ENCODE measurements at regions not wholly inside any gene's neighbourhood (a gene's known extent, or its start where the extent isn't known, plus 50 kb on each side); places are given as distances from the start of the nearest gene placed in this dataset.

DNA sequence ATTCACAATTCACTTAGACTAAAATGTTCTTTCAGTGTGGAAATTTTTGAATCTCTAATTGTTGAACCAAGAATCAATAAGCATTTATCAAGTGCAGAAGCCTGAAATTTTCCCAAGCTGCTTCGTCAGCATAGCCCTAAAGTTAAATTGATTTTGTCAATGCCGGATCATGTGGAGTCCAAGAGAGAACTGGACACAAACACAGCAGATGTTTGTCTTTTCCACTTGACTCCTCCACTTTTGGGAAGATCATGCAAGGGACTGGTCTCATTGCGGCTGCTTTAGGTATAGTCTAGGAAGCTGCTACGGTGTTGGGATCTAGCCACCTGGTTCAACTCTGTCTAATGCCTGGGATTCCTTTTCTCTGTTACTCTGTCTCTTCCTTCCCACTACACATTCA, 95.7 kb downstream of the CYB561 start:
- 78 to 89% methylated on average over 4 of the region's 4 CpGs for WGBS, 2 donors
- no peaks in the 10 kb centered on the region for H3K4me1 ChIP-seq
- no peak overlapping the region for H3K4me3 ChIP-seq
- ATAC-seq (ENCODE audit: low FRiP score in 2 of 2) (no peak), DNase-seq (no peak)
- H3K27me3 ChIP-seq = no peaks in the 10 kb centered on the region
- no peaks in the 10 kb centered on the region for H3K9me3 ChIP-seq
- no peak for TF ChIP-seq EP300 (IDR thresholded peaks at IDR 0.05)
- no peak for TF ChIP-seq POLR2A (IDR thresholded peaks at IDR 0.05)
- TF ChIP-seq, protein P1, sequence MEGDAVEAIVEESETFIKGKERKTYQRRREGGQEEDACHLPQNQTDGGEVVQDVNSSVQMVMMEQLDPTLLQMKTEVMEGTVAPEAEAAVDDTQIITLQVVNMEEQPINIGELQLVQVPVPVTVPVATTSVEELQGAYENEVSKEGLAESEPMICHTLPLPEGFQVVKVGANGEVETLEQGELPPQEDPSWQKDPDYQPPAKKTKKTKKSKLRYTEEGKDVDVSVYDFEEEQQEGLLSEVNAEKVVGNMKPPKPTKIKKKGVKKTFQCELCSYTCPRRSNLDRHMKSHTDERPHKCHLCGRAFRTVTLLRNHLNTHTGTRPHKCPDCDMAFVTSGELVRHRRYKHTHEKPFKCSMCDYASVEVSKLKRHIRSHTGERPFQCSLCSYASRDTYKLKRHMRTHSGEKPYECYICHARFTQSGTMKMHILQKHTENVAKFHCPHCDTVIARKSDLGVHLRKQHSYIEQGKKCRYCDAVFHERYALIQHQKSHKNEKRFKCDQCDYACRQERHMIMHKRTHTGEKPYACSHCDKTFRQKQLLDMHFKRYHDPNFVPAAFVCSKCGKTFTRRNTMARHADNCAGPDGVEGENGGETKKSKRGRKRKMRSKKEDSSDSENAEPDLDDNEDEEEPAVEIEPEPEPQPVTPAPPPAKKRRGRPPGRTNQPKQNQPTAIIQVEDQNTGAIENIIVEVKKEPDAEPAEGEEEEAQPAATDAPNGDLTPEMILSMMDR (IDR thresholded peaks at IDR 0.05) = no peak
- TF ChIP-seq POLR2AphosphoS5 (IDR thresholded peaks at IDR 0.05) = no peak
- H3K27ac ChIP-seq = no peak overlapping the region
- peaks cover 0 to 2% (median 0%) of the 10 kb centered on the region in 4 donors for H3K36me3 ChIP-seq

DNA sequence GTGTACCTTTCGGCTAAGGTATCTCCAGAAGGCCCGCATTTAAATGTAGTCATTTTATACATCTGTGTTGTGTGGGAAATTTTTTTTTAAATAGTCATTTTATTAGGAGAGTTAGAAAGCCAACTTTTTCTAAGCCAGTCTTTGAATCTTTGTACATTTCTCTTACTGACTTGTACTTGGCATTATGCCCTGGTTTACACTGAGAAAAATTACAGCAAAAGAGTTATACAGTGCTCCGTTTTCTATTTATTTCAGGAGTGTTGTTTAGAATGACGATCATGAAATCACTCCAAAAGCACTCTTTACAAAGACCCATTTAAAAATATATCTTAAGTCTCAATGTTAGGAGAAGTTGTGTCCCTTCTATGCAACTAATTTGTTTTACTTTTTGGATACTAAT, 91.8 kb downstream of the CYB561 start:
- Histone ChIP-seq H3K4me3 (no peak overlapping the region), H3K36me3 (peaks cover 0 to 3% (median 1%) of the 10 kb centered on the region in 4 donors), H3K27ac (no peak overlapping the region), H3K27me3 (no peaks in the 10 kb centered on the region), H3K9me3 (no peaks in the 10 kb centered on the region), H3K4me1 (no peaks in the 10 kb centered on the region)
- DNase-seq (no peak), ATAC-seq (ENCODE audit: low FRiP score in 2 of 2) (no peak)
- WGBS, 2 donors = 81 to 86% methylated on average over 4 of the region's 4 CpGs
- TF ChIP-seq POLR2AphosphoS5 (IDR thresholded peaks at IDR 0.05) (no peak), EP300 (IDR thresholded peaks at IDR 0.05) (no peak), POLR2A (IDR thresholded peaks at IDR 0.05) (no peak)
- TF ChIP-seq, protein P1 (IDR thresholded peaks at IDR 0.05) = no peak

DNA sequence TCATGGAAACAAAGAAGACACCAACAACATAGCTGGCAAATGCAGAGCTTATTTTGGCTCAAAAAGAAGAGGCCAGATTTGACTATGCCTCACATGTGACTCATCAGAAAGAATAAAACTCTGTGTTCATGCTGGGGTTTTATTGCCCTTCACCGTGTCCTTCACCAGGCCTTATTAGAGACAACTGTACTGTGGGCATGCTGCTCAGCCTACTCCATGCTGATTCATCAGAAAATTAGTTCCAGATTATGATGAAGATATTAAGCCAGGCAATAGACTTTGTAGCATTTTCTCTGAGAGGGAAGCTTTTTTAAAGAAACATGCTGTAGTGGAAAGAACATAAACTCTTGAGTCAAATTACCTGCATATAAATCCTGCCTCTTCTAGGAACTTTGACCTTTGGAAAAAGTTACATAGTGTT, 89.8 kb downstream of the CYB561 start:
- ATAC-seq (ENCODE audit: low FRiP score in 2 of 2) = peak in 1 of 2 donors; percentile 78
- TF ChIP-seq, protein P1 (IDR thresholded peaks at IDR 0.05) = no peak
- no peak for TF ChIP-seq POLR2A (IDR thresholded peaks at IDR 0.05)
- no peak for TF ChIP-seq POLR2AphosphoS5 (IDR thresholded peaks at IDR 0.05)
- 71 to 89% methylated on average over 1 of the region's 1 CpG for WGBS, 2 donors
- Histone ChIP-seq H3K27me3 (no peaks in the 10 kb centered on the region), H3K27ac (no peak overlapping the region), H3K4me1 (no peaks in the 10 kb centered on the region), H3K36me3 (peaks cover 0 to 5% (median 1%) of the 10 kb centered on the region in 4 donors), H3K9me3 (no peaks in the 10 kb centered on the region), H3K4me3 (no peak overlapping the region)
- no peak for DNase-seq

DNA sequence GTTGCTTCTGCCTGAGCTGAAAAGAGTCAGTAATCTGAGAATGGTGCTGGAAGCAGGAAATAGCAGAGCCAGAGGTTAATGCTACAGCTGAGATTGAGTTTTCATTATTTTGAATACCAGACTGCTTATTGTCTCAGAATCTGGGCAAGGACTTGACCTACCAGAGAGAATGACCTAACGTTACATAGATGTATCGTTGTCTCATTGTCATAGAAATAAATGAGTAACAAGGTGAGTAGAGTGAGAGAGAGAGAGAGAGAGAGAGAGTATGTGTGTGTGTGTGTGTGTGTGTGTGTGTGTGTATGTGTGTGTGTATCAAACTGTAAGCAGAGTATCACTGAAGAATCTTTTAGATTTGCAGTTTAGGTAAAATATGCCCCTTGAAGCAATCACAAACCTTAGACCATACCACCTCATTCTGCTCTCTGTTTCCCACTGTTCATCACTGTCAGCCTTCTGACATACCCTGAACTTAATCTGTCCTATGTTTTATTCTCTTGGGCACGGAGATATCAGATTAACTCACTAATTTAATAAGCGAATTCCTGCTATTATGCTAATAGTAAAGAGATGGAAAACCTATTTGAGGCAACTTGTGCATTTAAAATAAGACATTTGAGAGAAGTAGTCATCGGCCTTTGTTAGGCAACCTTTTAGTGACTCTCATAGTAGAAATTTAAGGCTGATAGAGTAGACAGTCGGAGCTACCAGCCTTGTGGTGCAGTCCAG, 87.8 kb downstream of the CYB561 start:
- WGBS, 2 donors = 84 to 86% methylated on average over 6 of the region's 6 CpGs
- DNase-seq = no peak
- no peak overlapping the region for H3K27ac ChIP-seq
- no peaks in the 10 kb centered on the region for H3K27me3 ChIP-seq
- ATAC-seq (ENCODE audit: low FRiP score in 2 of 2) = peak in 1 of 2 donors; percentile 23
- peaks cover 0 to 11% (median 3%) of the 10 kb centered on the region in 4 donors for H3K36me3 ChIP-seq
- no peak for TF ChIP-seq POLR2A (IDR thresholded peaks at IDR 0.05)
- H3K9me3 ChIP-seq = no peaks in the 10 kb centered on the region
- H3K4me3 ChIP-seq = no peak overlapping the region
- no peaks in the 10 kb centered on the region for H3K4me1 ChIP-seq

DNA sequence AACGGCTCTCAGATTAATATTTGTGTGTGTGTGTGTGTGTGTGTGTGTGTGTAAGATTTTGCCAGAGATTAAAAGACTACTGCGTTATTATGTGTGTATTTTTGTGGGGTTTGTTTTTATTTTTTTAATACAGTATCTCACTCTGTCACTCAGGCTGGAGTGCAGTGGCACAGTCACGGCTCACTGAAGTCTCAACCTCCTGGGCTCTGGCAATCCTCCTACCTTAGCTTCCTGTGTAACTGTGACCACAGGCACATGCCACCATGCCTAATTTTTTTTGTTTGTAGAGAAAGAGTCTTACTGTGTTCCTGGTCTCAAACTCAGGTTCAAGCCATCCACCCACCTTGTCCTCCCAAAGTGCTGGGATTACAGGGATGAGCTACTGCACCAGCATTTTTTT, 87.2 kb downstream of the CYB561 start:
- no peak for DNase-seq
- 82 to 98% methylated on average over 3 of the region's 3 CpGs for WGBS, 2 donors

More for the DNA sequence above, 87.2 kb downstream of the CYB561 start:
- Histone ChIP-seq H3K4me1 (no peaks in the 10 kb centered on the region), H3K36me3 (peaks cover 0 to 11% (median 3%) of the 10 kb centered on the region in 4 donors), H3K27me3 (no peaks in the 10 kb centered on the region), H3K4me3 (no peak overlapping the region), H3K9me3 (no peaks in the 10 kb centered on the region), H3K27ac (no peak overlapping the region)
- TF ChIP-seq POLR2A (IDR thresholded peaks at IDR 0.05) (no peak), POLR2AphosphoS5 (IDR thresholded peaks at IDR 0.05) (no peak), EP300 (IDR thresholded peaks at IDR 0.05) (no peak)
- TF ChIP-seq, protein P1 (IDR thresholded peaks at IDR 0.05) = no peak
- no peak for ATAC-seq (ENCODE audit: low FRiP score in 2 of 2)
